GM12875 (cell line): ENCODE measurements at regions not wholly inside any gene's neighbourhood (a gene's known extent, or its start where the extent isn't known, plus 50 kb on each side); places are given as distances from the start of the nearest gene placed in this dataset.

Experiments used
- H3K4me3 ChIP-seq: one replicate; pipeline ENCODE4 v1.5.1; 2011; ENCODE audit warnings: low read depth, low read length, control low read depth
- CTCF ChIP-seq: IDR thresholded peaks from 2 replicates; pipeline ENCODE4 v1.5.1; 2011; ENCODE audit warnings: low read depth, mild to moderate bottlenecking, control low read depth, inconsistent platforms, low read length, moderate library complexity, borderline replicate concordance; ENCODE audit not compliant: insufficient read depth

DNA sequence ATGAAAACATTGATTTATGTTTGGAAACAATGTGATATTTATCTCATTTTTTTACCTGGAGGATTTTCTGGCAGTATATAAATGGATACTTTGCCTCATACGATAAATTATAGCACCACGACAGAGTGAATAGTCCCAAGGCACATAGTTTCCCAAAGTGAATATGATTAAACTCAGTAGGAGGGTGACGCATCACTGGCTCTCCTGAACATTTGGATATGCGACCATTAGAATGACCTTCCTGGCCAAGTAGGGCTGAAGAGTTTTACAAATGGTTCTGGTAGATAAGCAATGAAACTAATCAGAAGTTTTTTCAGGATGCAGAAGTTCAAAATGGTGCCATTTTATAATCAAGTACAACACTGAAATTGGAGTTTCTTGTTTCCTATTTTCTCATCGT is 397.7 kb downstream of the AASDHPPT start:
- no peak overlapping the region for H3K4me3 ChIP-seq
- TF ChIP-seq CTCF = no peak

DNA sequence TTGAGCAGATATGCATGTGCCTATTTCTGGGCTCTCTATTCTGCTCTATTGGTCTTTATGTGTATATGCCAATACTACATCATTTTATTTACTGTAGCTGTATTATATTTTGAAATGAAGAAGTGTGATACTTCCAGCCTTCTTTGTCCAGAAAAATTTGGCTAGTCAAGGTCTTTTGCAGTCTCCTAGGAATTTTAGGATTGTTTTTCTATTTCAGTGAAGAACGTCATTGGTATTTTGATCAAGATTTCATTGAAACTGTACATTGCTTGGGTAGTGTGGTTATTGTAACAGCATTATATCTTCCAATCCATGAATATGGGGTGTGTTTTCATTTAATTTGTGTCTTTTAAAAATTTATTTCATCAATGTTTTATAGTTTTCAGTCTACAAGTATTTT is 400.3 kb downstream of the AASDHPPT start:
- no peak overlapping the region for H3K4me3 ChIP-seq
- TF ChIP-seq CTCF = no peak

DNA sequence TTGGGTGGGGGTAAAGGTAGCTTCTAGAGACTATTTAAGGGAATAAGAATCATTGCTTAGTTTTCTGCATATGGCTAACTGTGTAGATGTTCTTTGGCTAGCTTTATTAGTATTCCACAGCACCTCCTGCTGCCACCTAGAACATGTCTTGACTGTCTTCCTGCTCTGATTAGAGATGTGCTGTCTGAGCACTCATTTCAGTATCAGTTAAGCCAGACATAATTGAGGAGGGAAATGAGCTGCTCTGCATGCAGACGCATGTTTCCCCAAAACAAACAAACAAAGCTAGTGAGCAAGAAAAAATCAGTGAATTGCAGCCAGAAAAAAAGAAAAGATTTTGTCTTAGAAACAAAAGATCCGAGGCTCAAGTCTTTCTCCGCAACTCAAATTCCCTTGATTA is 402.2 kb downstream of the AASDHPPT start:
- H3K4me3 ChIP-seq = no peak overlapping the region
- TF ChIP-seq CTCF = no peak

DNA sequence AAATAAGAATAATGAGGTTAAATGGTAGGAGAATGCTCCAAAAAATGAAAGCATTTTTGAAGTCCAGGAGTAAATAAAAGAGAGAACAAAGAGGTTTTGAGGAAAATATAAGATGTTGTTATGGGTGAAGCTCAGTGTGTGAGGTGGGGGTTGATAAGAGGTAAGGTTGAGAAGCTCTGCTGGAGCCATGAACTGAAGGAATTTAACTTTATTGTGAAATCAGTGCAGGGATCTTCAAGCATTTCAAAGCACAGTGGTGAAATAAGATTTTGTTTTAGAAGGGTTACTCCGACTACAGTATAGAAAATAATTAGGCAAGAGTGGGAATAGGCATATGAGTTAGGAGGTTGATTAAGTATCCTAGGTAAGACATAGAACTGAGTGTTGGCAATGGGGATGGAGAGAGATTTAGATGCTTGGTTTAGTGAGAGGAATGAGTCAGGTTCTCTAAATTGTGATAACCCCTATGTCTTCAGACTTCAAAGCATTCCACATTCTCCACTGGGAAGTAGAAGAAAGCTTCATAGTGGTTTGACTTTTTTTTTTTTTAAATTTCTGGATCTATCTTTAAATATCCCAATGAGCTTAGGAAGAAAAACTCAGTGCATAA is 403.2 kb downstream of the AASDHPPT start:
- no peak for TF ChIP-seq CTCF
- H3K4me3 ChIP-seq = no peak overlapping the region

DNA sequence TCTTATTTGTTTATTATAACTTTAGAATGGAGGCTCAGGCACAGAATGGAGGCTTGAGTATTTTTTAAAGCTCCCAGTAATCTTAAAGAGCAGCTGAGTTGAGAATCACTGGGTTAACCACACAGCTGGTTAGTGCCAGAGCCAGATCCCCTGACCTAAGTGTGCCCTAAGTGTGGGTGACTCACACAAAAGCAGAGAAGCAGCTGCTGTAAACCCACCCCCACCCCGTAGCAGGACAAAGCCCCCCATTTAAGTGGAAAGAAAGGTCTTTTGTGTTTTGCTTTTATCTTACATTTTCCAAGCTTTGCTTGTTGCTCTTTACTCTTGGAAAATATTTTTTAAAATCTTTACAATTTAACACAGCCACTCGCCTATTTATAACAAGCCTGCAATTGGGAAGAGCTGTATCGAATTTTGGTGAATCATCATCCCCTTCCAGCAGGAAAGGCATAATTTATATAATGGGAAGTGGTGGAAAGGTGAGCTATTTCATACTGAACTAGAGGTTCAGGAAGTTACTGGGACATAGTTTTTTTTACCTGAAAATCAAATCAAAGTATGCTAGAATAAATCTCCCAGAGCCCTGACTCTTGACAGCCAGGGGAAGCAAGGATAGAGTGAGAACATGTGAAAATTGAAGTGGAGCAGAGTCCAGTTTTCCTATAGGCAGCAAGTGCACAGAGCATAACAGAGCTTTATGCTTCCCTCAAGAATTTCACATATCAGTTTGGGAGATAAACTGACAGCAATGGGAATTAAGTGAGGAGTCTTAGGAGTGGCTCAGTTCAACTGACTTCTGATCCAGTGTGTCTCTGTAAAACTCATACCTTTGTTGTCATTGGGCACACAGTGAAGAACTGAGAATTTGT is 405.7 kb downstream of the AASDHPPT start:
- no peak for TF ChIP-seq CTCF
- no peak overlapping the region for H3K4me3 ChIP-seq

GRCh38 chr11:106491751-106492150 is 414.3 kb downstream of the AASDHPPT start:
- no peak overlapping the region for H3K4me3 ChIP-seq
- no peak for TF ChIP-seq CTCF

- TF ChIP-seq CTCF = no peak
- H3K4me3 ChIP-seq = no peak overlapping the region
These were observed 416.3 kb downstream of the AASDHPPT start for GRCh38 chr11:106493751-106494150.
